ENCODE measurements at regions not wholly inside any gene's neighbourhood (a gene's known extent, or its start where the extent isn't known, plus 50 kb on each side); places are given as distances from the start of the nearest gene placed in this dataset.

DNA sequence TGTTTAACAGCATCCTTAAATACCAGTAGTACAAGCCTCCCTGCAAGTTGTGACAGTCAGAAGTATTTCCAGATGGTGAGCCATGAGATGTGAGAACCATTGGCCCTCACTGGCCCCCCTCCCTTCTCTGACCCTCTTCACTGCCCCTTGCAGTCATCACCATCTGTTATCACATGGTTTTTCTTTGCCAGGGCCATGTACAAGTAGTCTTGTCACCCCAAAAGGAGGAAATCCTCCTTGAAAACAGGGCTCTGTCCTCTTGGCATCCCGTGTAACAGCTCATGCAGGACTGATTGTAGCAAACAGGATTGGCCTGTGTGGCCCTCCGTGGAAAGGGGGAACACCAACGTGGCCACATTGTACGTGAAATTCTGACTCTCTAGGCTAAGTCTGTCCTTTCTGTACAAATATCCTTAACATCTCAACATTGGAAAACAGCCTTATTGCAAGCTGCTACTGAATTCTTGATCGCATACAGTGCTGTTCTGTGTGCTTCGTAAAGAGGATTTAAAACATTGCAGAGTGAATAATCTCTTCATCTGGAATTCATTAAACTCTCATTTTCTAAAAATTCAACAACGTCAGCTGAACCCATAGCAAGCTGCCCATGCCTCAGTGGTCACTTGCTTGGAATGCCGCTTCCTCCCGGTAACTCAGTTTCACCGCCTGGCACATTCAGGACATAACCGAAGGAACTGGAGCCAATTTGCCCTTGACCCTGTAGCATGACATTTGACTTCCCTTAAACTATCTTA, 171.7 kb downstream of the ATPSCKMT start:
- no peak for TF ChIP-seq POLR2A (IDR thresholded peaks at IDR 0.05)
- TF ChIP-seq, protein P1, sequence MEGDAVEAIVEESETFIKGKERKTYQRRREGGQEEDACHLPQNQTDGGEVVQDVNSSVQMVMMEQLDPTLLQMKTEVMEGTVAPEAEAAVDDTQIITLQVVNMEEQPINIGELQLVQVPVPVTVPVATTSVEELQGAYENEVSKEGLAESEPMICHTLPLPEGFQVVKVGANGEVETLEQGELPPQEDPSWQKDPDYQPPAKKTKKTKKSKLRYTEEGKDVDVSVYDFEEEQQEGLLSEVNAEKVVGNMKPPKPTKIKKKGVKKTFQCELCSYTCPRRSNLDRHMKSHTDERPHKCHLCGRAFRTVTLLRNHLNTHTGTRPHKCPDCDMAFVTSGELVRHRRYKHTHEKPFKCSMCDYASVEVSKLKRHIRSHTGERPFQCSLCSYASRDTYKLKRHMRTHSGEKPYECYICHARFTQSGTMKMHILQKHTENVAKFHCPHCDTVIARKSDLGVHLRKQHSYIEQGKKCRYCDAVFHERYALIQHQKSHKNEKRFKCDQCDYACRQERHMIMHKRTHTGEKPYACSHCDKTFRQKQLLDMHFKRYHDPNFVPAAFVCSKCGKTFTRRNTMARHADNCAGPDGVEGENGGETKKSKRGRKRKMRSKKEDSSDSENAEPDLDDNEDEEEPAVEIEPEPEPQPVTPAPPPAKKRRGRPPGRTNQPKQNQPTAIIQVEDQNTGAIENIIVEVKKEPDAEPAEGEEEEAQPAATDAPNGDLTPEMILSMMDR (IDR thresholded peaks at IDR 0.05): no peak
- TF ChIP-seq POLR2AphosphoS5 (IDR thresholded peaks at IDR 0.05): no peak
